GM18909 (cell line): ENCODE measurements at regions not wholly inside any gene's neighbourhood (a gene's known extent, or its start where the extent isn't known, plus 50 kb on each side); places are given as distances from the start of the nearest gene placed in this dataset.
"Not testable (repeated sequence)": the region's sequence is repeated elsewhere in the genome, so short reads cannot be mapped to it uniquely, and the experiment has no call there.

Experiments used
- ATAC-seq: cut with Tn5 transposase; IDR thresholded peaks from one replicate; pipeline ENCODE4 v1.9.1; 2021; ENCODE audit warnings: mild to moderate bottlenecking; ENCODE audit not compliant: unreplicated experiment, poor library complexity

DNA sequence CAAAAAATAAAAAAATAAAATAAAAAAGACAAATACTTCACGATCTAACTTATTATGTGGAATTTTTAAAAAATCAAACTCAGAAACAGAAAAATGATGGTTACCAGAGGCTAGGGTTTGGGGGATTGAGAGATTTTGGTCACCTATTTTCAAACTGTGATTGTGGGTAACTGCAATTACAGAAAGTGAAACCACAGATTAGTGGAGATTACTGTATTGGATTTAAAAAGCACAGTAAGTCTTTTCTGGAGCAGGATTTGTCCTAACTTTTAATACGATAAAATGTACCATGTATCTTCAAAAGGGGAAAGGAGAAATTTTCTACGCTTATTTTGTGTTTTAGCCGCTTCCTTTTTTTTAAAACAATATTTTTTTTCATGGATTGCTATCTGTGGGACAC lies 1204.9 kb upstream of the LRRTM3 start:
- no peak for ATAC-seq

GRCh38 chr10:65723525-65723924 lies 1202.3 kb upstream of the LRRTM3 start:
- ATAC-seq = no peak

DNA sequence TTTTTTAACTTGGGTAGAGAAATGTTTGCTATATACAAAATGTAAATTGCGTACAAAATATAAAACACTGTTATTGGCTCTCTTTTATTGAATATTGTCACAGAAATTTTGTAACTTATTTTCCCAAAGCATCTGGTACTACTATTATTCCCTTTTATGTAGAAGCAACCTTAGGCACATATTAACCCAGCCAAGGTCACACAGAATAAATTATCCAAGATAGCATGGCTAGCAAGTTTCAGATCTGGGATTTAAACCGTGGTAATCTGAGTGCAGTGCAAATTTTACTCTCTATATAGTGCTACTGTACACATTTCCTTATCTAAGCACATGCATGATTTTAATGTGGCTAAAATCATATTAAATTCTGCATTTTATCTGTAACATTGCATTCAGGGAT lies 1190.5 kb upstream of the LRRTM3 start:
- ATAC-seq = no peak

DNA sequence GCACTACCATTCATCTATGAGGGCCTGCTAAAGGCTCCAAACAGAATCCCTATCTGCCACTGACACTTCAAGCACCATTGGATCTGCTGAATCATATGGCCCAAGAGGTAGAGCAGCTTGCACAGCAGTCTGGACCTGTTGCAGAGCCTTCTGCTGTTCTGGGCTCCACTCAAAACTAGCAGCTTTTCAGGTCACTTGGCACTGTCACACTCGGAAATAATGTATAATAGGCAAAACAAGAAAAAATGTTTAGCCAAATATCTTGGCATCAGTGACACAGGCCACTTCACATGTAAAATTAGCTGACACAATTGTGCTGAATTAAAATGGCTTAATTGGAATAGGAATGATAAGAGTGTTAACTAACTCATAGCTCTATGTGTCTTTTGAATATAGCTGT lies 1182.9 kb upstream of the LRRTM3 start:
- ATAC-seq = no peak

GRCh38 chr10:65751218-65751617 lies 1174.6 kb upstream of the LRRTM3 start:
- ATAC-seq = no peak

DNA sequence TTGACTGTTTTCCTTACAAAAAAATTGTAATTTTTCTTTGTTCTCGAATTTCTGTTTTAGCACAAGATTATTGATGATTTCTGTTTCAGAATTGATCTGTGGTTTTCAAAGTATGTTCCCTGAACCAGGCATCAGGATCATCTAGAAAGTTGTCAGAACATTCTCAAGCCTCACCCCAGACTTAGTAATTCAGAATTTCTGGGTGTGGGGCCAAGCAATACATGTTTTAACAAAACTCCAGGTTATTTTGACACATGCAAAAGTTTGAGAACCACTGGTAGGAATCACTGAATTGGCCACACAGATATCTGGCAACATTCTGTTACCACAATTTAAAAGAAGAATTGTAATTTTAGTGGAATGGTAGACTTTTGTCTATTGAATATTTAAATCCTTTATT lies 1173.9 kb upstream of the LRRTM3 start:
- ATAC-seq = no peak

DNA sequence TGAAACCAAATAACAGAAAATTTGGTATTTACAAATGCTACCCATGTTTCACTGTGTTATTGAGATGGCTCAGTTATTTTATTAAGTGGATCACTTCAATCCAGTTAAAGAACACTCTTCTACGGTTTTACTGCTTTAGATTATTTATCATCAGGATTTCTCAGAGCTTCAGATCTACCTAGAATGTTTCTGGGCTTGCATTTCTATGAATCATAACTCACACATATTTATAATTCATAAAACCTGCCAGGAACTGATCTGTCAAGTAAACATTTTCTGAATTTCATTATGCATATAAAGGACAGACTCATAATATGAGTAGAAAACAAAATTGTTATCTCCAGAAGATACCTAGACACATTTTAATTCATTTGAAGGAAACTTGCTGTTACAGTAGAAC lies 1172.3 kb upstream of the LRRTM3 start:
- no peak for ATAC-seq

DNA sequence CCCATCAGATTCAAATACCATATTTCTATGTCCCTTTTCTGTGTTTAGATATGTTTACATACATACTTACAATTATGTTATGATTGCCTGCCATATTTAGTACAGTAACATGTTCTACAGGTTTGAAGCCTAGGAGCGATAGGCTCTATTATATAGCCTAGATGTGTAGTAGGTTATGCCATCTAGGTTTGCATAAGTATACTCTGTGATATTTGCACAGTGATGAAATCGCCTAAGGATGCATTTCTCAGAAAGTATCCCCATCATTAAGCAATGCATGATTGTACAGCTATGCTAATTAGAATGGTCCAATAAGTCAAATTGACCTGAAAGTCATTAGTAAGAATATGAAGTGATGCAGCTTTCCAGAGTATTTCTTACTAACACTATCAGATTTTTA lies 1171.7 kb upstream of the LRRTM3 start:
- no peak for ATAC-seq

DNA sequence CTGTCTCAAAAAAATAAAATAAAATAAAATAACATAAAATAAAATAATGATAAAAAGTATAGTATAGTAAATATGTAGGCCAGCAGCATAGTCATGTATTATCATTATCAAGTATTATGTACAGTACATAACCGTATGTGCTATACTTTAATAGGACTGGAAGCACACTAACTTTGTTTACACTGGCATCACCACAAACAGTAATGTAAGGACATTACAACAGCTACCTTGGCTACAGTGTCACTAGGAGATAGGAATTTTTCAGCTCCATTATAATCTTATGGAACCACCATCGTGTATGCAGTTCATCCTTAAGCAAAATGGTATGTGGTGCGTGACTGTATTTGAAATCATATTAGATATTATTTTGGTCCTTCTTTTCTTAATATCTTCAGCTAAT lies 1163.5 kb upstream of the LRRTM3 start:
- ATAC-seq = no peak

- ATAC-seq = no peak
These were observed 1160.8 kb upstream of the LRRTM3 start for GRCh38 chr10:65765006-65765541.

DNA sequence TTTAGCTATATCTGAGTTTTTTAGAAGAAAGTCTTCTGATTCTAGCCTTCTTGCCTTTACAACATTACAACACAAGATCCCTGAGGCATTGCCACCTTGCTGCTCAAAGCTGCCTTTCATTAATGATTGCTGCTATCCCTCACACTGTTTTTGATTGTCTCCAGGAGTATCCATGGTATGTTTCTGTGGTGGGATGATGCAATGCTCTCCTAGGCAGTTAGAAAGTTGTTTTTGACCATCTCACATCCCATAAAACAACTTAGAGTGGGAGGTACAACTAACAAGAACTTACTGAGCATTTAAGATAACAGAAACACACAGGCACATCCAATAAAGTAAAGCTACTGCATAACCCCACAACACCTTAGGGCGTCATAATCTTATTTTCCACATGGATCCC lies 1156.0 kb upstream of the LRRTM3 start:
- ATAC-seq = no peak

DNA sequence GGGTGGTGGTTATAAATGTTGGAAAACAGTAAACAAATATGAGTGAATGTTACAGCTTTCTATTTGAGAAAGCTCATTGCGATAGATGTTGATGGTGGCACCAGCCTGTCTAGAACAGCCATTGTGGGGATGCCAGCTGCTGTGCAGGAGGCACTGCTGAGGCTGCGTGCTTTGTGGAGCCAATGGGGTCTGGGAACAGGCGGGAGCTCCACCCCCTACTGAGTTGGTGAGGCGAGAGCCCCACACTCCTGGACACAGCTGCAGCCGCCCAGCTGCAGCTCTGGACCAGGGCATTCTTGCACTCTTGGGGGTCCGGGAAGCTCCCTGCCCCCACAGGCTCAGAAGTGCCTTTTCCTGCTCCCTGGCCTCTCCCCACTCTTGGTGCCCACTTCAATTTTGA lies 1147.1 kb upstream of the LRRTM3 start:
- no peak for ATAC-seq

GRCh38 chr10:65779985-65780384 lies 1145.9 kb upstream of the LRRTM3 start:
- ATAC-seq = no peak

- ATAC-seq = no peak
These were observed 1139.6 kb upstream of the LRRTM3 start for GRCh38 chr10:65786279-65786678.

DNA sequence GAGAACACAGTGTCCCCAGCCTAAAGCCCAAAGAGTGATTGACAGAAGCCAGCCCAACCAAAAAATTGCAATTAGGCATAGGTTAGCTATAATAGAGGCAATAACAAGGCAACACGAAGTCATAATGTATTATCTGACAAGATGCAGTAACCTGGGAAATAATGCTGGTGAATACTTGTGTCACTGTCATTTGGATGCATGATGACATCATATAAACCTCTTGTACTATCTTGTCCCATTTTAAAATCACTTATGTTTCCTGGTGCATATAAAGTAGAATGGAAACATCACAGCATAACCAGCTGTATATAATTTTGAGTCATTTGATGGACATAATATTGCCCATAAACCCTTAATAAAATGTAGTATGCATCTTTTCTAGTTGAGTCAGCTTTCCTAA lies 1138.3 kb upstream of the LRRTM3 start:
- ATAC-seq = no peak

- no peak for ATAC-seq
These were observed 1137.6 kb upstream of the LRRTM3 start for GRCh38 chr10:65788271-65788670.

DNA sequence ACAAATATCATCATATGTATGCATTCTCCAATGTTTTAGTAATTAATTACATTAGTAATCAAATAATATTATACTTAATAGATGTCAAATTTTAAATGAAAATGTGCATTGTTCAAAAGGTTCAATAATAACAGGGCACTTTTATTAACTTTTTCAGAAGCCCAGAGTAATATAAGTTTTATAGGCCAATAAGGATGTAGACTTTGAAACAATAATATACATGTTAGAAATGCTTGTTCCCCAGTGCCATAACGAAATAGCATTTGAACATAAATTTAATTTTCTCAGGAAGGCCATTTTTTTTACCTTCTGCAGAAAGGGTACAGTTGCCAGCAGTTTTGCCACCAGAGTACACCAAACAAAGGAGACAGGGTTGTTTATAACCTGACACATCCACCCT lies 1133.9 kb upstream of the LRRTM3 start:
- ATAC-seq = no peak

DNA sequence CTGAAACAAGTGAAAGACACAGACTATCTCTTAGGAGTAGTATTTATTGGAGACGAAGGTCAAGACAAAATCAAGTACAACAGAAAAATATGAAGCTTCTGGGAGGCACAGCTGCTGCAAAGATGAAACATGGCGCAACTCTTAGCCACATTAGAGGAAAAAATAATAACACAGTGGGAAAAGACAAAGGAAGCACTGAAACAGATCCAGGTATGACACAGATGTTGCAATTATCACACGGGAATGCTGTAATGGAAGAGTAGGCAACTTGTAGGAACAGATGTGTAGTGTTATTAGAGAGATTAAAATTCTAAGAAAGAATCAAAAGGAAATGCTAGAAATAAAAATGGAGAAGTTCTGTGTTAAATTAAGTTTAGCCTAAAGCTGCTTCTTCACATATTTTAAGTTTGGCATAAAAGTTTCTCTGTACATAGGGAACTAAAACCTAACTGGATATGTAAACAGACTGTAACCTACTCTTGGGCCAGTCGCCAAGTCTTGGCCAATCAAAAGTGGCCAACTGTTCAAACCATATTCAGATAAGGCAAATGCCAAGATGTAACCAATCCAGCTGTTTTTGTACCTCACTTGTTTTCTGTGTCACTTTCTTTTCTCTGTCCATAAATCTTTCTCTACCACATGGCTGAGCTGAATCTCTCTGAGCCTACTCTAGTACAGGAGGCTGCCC lies 1132.0 kb upstream of the LRRTM3 start:
- no peak for ATAC-seq

DNA sequence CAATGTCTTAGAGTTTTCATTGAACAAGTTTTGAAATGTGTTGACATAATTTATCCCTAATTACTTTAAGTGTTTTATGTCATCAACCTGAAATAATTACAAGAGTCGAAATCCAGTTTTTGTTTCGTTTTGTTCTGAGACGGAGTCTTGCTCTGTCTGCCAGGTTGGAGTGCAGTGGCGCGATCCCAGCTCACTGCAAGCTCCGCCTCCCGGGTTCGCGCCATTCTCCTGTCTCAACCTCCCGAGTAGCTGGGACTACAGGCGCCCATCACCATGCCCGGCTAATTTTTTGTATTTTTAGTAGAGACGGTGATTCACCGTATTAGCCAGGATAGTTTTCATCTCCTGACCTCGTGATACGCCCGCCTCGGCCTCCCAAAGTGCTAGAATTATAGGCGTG lies 1131.0 kb upstream of the LRRTM3 start:
- not testable (repeated sequence) for ATAC-seq

DNA sequence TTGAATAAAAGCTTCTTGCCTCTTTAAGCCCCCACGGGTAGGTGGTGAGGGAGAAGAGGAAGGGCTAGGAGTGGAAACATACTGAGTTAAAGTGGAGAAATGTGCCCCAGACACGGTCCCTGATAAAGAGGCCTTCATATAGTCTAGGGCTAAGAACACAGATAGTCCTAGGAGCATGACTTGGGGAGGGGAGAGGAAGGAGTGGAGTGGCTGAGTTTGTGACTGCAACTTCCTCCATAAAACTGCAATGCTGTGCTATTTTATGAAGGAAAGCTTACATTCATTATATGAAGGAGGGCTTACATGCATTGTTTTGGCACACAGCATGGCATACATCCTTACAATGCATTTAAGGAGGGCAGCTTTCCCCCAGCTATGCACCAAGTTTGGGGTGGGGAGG lies 1129.4 kb upstream of the LRRTM3 start:
- ATAC-seq = no peak

GRCh38 chr10:65798133-65798532 lies 1127.7 kb upstream of the LRRTM3 start:
- ATAC-seq = no peak

DNA sequence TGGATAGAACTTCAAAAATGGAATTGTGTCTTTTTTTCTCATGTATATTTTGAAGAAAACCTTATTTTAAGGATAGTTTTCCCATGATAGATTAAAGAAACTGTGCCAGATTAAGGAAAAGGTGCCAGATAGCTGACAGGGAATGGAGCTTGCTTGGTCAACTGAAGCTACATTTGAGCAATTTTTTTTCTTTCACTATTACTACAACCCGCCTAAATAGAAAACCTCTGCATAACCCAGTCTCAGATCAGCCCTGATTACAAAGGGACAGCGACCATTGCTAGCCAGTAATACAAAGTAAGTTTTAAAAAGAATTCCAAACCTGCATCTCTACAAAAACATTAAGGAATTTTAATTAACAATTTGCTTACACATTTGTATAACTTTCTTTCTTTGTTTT lies 1123.4 kb upstream of the LRRTM3 start:
- ATAC-seq = no peak

GRCh38 chr10:65805511-65805910 lies 1120.3 kb upstream of the LRRTM3 start:
- no peak for ATAC-seq
